ENCODE measurements at regions not wholly inside any gene's neighbourhood (a gene's known extent, or its start where the extent isn't known, plus 50 kb on each side); places are given as distances from the start of the nearest gene placed in this dataset.

- Histone ChIP-seq H3K9me3 (ENCODE audit: control insufficient read depth, insufficient read depth, low read depth, low read length) (no peaks in the 10 kb centered on the region), H3K36me3 (ENCODE audit: control insufficient read depth in 2 of 2, insufficient read depth in 1 of 2, low read length in 2 of 2) (no peaks in the 10 kb centered on the region), H3K4me1 (ENCODE audit: control insufficient read depth, insufficient read depth, low read length) (no peaks in the 10 kb centered on the region), H3K27ac (ENCODE audit: extremely low read depth, low read depth, low read length) (no peak overlapping the region), H3K4me3 (ENCODE audit: low read depth, low read length) (no peak overlapping the region)
- CTCF ChIA-PET: no interaction called here
- POLR2A ChIA-PET: no interaction called here
- TF ChIP-seq ZNF514 (tag by site-specific recombination; IDR thresholded peaks at IDR 0.05) (no peak), EGR2 (tag by site-specific recombination; IDR thresholded peaks at IDR 0.05; ENCODE audit: low read depth) (peak; percentile 58), ZNF830 (tag by site-specific recombination; IDR thresholded peaks at IDR 0.05; ENCODE audit: low read depth) (no peak), ZSCAN30 (tag by site-specific recombination; IDR thresholded peaks at IDR 0.05) (no peak), ZNF521 (tag by site-specific recombination; IDR thresholded peaks at IDR 0.05) (peak; percentile 79; the same call in 1 of the 2 replicates), ZFHX2 (tag by site-specific recombination; conservative IDR thresholded peaks at IDR 0.05) (peak; percentile 66), ZNF544 (tag by site-specific recombination; IDR thresholded peaks at IDR 0.05) (0 out of 2 replicates have a peak, but pooled peaks have one; percentile 18), ZNF610 (tag by site-specific recombination; IDR thresholded peaks at IDR 0.05; ENCODE audit: borderline replicate concordance) (no peak), ZNF302 (tag by site-specific recombination; IDR thresholded peaks at IDR 0.05; ENCODE audit: low read depth) (no peak)
These were observed 1292.7 kb downstream of the TBC1D22A start for GRCh38 chr22:48055185-48055584.

- Histone ChIP-seq H3K4me1 (ENCODE audit: control insufficient read depth, insufficient read depth, low read length) (no peaks in the 10 kb centered on the region), H3K9me3 (ENCODE audit: control insufficient read depth, insufficient read depth, low read depth, low read length) (no peaks in the 10 kb centered on the region), H3K36me3 (ENCODE audit: control insufficient read depth in 2 of 2, insufficient read depth in 1 of 2, low read length in 2 of 2) (no peaks in the 10 kb centered on the region), H3K27ac (ENCODE audit: extremely low read depth, low read depth, low read length) (no peak overlapping the region), H3K4me3 (ENCODE audit: low read depth, low read length) (no peak overlapping the region)
- TF ChIP-seq ZNF16 (tag by site-specific recombination; IDR thresholded peaks at IDR 0.05; ENCODE audit: low read depth): no peak
- no peak for TF ChIP-seq PRDM6 (tag by site-specific recombination; IDR thresholded peaks at IDR 0.05)
- no peak for TF ChIP-seq ZNF521 (tag by site-specific recombination; IDR thresholded peaks at IDR 0.05)
- no peak for TF ChIP-seq ZNF23 (tag by site-specific recombination; IDR thresholded peaks at IDR 0.05; ENCODE audit: borderline replicate concordance)
- TF ChIP-seq ZNF433 (tag by site-specific recombination; IDR thresholded peaks at IDR 0.05; ENCODE audit: low read depth): no peak
- TF ChIP-seq PRDM4 (tag by site-specific recombination; IDR thresholded peaks at IDR 0.05): no peak
- TF ChIP-seq ZNF19 (tag by site-specific recombination; IDR thresholded peaks at IDR 0.05; ENCODE audit: low read depth): no peak
- CTCF ChIA-PET: no interaction called here
- POLR2A ChIA-PET: no interaction called here
These were observed 1292.1 kb downstream of the TBC1D22A start for GRCh38 chr22:48054596-48054995.

- no peaks in the 10 kb centered on the region for H3K36me3 ChIP-seq (ENCODE audit: control insufficient read depth in 2 of 2, insufficient read depth in 1 of 2, low read length in 2 of 2)
- TF ChIP-seq INSM2 (tag by site-specific recombination; IDR thresholded peaks at IDR 0.05): no peak
- TF ChIP-seq PRDM4 (tag by site-specific recombination; IDR thresholded peaks at IDR 0.05): no peak
- TF ChIP-seq ZNF660 (tag by site-specific recombination; IDR thresholded peaks at IDR 0.05): no peak
- no peak for TF ChIP-seq ZNF48 (tag by site-specific recombination; IDR thresholded peaks at IDR 0.05)
- TF ChIP-seq ZNF704 (tag by site-specific recombination; IDR thresholded peaks at IDR 0.05): no peak
- no peak for TF ChIP-seq ZNF274 (IDR thresholded peaks at IDR 0.05; ENCODE audit: low read length)
- no peak for TF ChIP-seq ZNF274 (tag by site-specific recombination; IDR thresholded peaks at IDR 0.05; ENCODE audit: borderline replicate concordance)
These were observed 1291.5 kb downstream of the TBC1D22A start for GRCh38 chr22:48053973-48054372.

More at GRCh38 chr22:48053973-48054372, 1291.5 kb downstream of the TBC1D22A start:
- ChIA-PET POLR2A (no interaction called here), CTCF (no interaction called here)
- H3K27ac ChIP-seq (ENCODE audit: extremely low read depth, low read depth, low read length): no peak overlapping the region
- no peaks in the 10 kb centered on the region for H3K4me1 ChIP-seq (ENCODE audit: control insufficient read depth, insufficient read depth, low read length)
- no peaks in the 10 kb centered on the region for H3K9me3 ChIP-seq (ENCODE audit: control insufficient read depth, insufficient read depth, low read depth, low read length)
- no peak overlapping the region for H3K4me3 ChIP-seq (ENCODE audit: low read depth, low read length)
